Neural cell (in vitro differentiated cells): ENCODE measurements at regions not wholly inside any gene's neighbourhood (a gene's known extent, or its start where the extent isn't known, plus 50 kb on each side); places are given as distances from the start of the nearest gene placed in this dataset.

ENCODE experiments used
- H2AFZ ChIP-seq: fragments of 200-600, 300-800 bp; sonication (generic), shearing (Covaris generic); 2 replicates; pipeline ENCODE4 v1.6.0; 2014; ENCODE audit warnings: low read depth, mild to moderate bottlenecking, antibody characterized with exemption, low read length, moderate library complexity
- H3F3A ChIP-seq: fragments of 200-600 bp; shearing (Covaris generic); 2 replicates; pipeline ENCODE4 v1.6.1; 2016; ENCODE audit warnings: mild to moderate bottlenecking, moderate library complexity, mixed read lengths, antibody characterized with exemption, low read length; ENCODE audit not compliant: insufficient read depth, poor library complexity, severe bottlenecking
- H3K27ac ChIP-seq: fragments of 200-600, 300-800 bp; sonication (generic), shearing (Covaris generic); 2 replicates; pipeline ENCODE4 v1.5.1; 2014; ENCODE audit warnings: mild to moderate bottlenecking, low read length, moderate library complexity
- H3K27me3 ChIP-seq: fragments of 300-800, 200-600 bp; sonication (generic), shearing (Covaris generic); 2 replicates; pipeline ENCODE4 v1.6.0; 2014; ENCODE audit warnings: mild to moderate bottlenecking, low read depth, low read length, moderate library complexity; ENCODE audit not compliant: insufficient read depth
- H3K36me3 ChIP-seq: fragments of 300-800, 200-600 bp; sonication (generic), shearing (Covaris generic); 2 replicates; pipeline ENCODE4 v1.5.1; 2014; ENCODE audit warnings: mild to moderate bottlenecking, antibody characterized with exemption, low read length, moderate library complexity; ENCODE audit not compliant: insufficient read depth
- H3K4me2 ChIP-seq: fragments of 300-800, 200-600 bp; sonication (generic), shearing (Covaris generic); 2 replicates; pipeline ENCODE4 v1.6.0; 2014; ENCODE audit warnings: mild to moderate bottlenecking, low read length
- H3K4me3 ChIP-seq: fragments of 300-800, 200-600 bp; sonication (generic), shearing (Covaris generic); 2 replicates; pipeline ENCODE4 v1.5.1; 2014; ENCODE audit warnings: mild to moderate bottlenecking, low read length, moderate library complexity
- H3K79me2 ChIP-seq: fragments of 200-600 bp; shearing (Covaris generic); replicated peaks from 2 replicates; pipeline ENCODE4 v1.6.0; 2014; ENCODE audit warnings: mild to moderate bottlenecking, low read length, moderate library complexity; ENCODE audit not compliant: insufficient read depth
- H3K9ac ChIP-seq: fragments of 300-800, 200-600 bp; sonication (generic), shearing (Covaris generic); 2 replicates; pipeline ENCODE4 v1.6.1; 2016; ENCODE audit warnings: mild to moderate bottlenecking, low read length, mixed read lengths
- H3K9me2 ChIP-seq: fragments of 200-600 bp; shearing (Covaris generic); 2 replicates; pipeline ENCODE4 v1.6.1; 2016; ENCODE audit warnings: mild to moderate bottlenecking, low read length, mixed read lengths; ENCODE audit not compliant: insufficient read depth
- H3K9me3 ChIP-seq: fragments of 200-600, 300-800 bp; sonication (generic), shearing (Covaris generic); 2 replicates; pipeline ENCODE4 v1.6.1; 2016; ENCODE audit warnings: mild to moderate bottlenecking, mixed run types, low read length, moderate library complexity, mixed read lengths
- H4K20me1 ChIP-seq: fragments of 200-600 bp; shearing (Covaris generic); 2 replicates; pipeline ENCODE4 v1.6.1; 2016; ENCODE audit warnings: mild to moderate bottlenecking, mixed run types; ENCODE audit not compliant: insufficient read depth
- CTCF ChIP-seq: fragments of 450-650 bp; IDR thresholded peaks from 2 replicates; pipeline ENCODE4 v1.5.1; 2014; ENCODE audit warnings: antibody characterized with exemption, mild to moderate bottlenecking, moderate library complexity; ENCODE audit not compliant: poor library complexity, severe bottlenecking
- EP300 ChIP-seq: fragments of 450-650 bp; conservative IDR thresholded peaks from 2 replicates; pipeline ENCODE4 v1.6.1; 2014; ENCODE audit warnings: antibody characterized with exemption, mild to moderate bottlenecking, moderate library complexity; ENCODE audit not compliant: poor library complexity, severe bottlenecking
- EZH2 ChIP-seq: fragments of 200-600, 300-800 bp; shearing (Covaris generic), sonication (generic); IDR thresholded peaks from 2 replicates; pipeline ENCODE4 v1.6.1; 2014; ENCODE audit warnings: antibody characterized with exemption, low read length, borderline replicate concordance, mild to moderate bottlenecking; ENCODE audit not compliant: insufficient read depth, poor library complexity, severe bottlenecking
- MXI1 ChIP-seq: fragments of 450-650 bp; conservative IDR thresholded peaks from 2 replicates; pipeline ENCODE4 v1.6.1; 2014; ENCODE audit warnings: antibody characterized with exemption, mild to moderate bottlenecking; ENCODE audit not compliant: poor library complexity, severe bottlenecking
- POLR2AphosphoS5 ChIP-seq: IDR thresholded peaks from 2 replicates; pipeline ENCODE4 v1.6.1; 2012
- RAD21 ChIP-seq: fragments of 450-650 bp; conservative IDR thresholded peaks from 2 replicates; pipeline ENCODE4 v1.6.1; 2014; ENCODE audit warnings: antibody characterized with exemption, mild to moderate bottlenecking, moderate library complexity
- REST ChIP-seq: IDR thresholded peaks from 2 replicates; pipeline ENCODE4 v1.6.1; 2012; ENCODE audit warnings: borderline replicate concordance
- SMC3 ChIP-seq: fragments of 450-650 bp; conservative IDR thresholded peaks from 2 replicates; pipeline ENCODE4 v1.6.1; 2014; ENCODE audit warnings: antibody characterized with exemption, mild to moderate bottlenecking, moderate library complexity; ENCODE audit not compliant: poor library complexity
- TAF1 ChIP-seq: IDR thresholded peaks from 2 replicates; pipeline ENCODE4 v1.6.1; 2012; ENCODE audit warnings: low read depth

- no peaks in the 10 kb centered on the region for H3K9me3 ChIP-seq
- no peak overlapping the region for H3K4me3 ChIP-seq
- H3K9me2 ChIP-seq = no peaks in the 10 kb centered on the region
- no peak for TF ChIP-seq CTCF
- TF ChIP-seq MXI1 = no peak
- TF ChIP-seq REST = no peak
- TF ChIP-seq EZH2 = no peak
- TF ChIP-seq POLR2AphosphoS5 = no peak
- no peak for TF ChIP-seq TAF1
- TF ChIP-seq SMC3 = no peak
- no peak for TF ChIP-seq EP300
- TF ChIP-seq RAD21 = no peak
- no peak overlapping the region for H3K9ac ChIP-seq
- no peaks in the 10 kb centered on the region for H3K79me2 ChIP-seq
- no peaks in the 10 kb centered on the region for H3K27me3 ChIP-seq
- H3K36me3 ChIP-seq = no peaks in the 10 kb centered on the region
- no peaks in the 10 kb centered on the region for H4K20me1 ChIP-seq
- H3F3A ChIP-seq = no peaks in the 10 kb centered on the region
- H3K27ac ChIP-seq = no peak overlapping the region
- H2AFZ ChIP-seq = no peak overlapping the region
- no peak overlapping the region for H3K4me2 ChIP-seq
These were observed 481.1 kb upstream of the CELF4 start for GRCh38 chr18:38046651-38047050.

- Histone ChIP-seq H3F3A (no peaks in the 10 kb centered on the region), H3K9ac (no peak overlapping the region), H3K27me3 (no peaks in the 10 kb centered on the region), H3K79me2 (no peaks in the 10 kb centered on the region), H3K36me3 (no peaks in the 10 kb centered on the region), H3K4me3 (no peak overlapping the region), H4K20me1 (no peaks in the 10 kb centered on the region), H3K9me2 (no peaks in the 10 kb centered on the region), H2AFZ (no peak overlapping the region), H3K4me2 (no peak overlapping the region), H3K27ac (no peak overlapping the region), H3K9me3 (no peaks in the 10 kb centered on the region)
- TF ChIP-seq SMC3 = no peak
- no peak for TF ChIP-seq RAD21
- TF ChIP-seq MXI1 = no peak
- no peak for TF ChIP-seq REST
- no peak for TF ChIP-seq TAF1
- no peak for TF ChIP-seq POLR2AphosphoS5
- TF ChIP-seq EZH2 = no peak
- no peak for TF ChIP-seq CTCF
These were observed 480.2 kb upstream of the CELF4 start for GRCh38 chr18:38045845-38046244.
